GM13977 (cell line): ENCODE measurements at regions not wholly inside any gene's neighbourhood (a gene's known extent, or its start where the extent isn't known, plus 50 kb on each side); places are given as distances from the start of the nearest gene placed in this dataset.

Source experiments
- DNase-seq: peaks from one replicate; pipeline ENCODE4 v3.0.0; 2012; ENCODE audit warnings: low spot score
- CTCF ChIP-seq: IDR thresholded peaks from 2 replicates; pipeline ENCODE4 v1.5.1; 2012; ENCODE audit warnings: mild to moderate bottlenecking, control low read depth; ENCODE audit not compliant: insufficient read depth; ENCODE audit errors: extremely low read depth, missing control alignments
- in situ Hi-C: fragments of 300-500 bp; cut with MboI; formaldehyde crosslinking; loops from one replicate; pipeline ENCODE4 v1.12.0; 2022; ENCODE audit warnings: low sequenced_read_pairs, low pct_unique_long_range_greater_than_20kb, mixed read lengths, inconsistent platforms; ENCODE audit not compliant: unreplicated experiment

- no peak for DNase-seq
- TF ChIP-seq CTCF = no peak
- in situ Hi-C loops = no loop called here
Observed at GRCh38 chr10:131792809-131793208, 108.0 kb upstream of the PPP2R2D start.

GRCh38 chr10:131795761-131796160 is 105.0 kb upstream of the PPP2R2D start:
- in situ Hi-C loops = no loop called here
- TF ChIP-seq CTCF = no peak
- DNase-seq = no peak

GRCh38 chr10:131797626-131798025 is 103.2 kb upstream of the PPP2R2D start:
- in situ Hi-C loops = no loop called here
- DNase-seq = no peak
- TF ChIP-seq CTCF = no peak

- in situ Hi-C loops = no loop called here
- no peak for DNase-seq
- no peak for TF ChIP-seq CTCF
Observed at GRCh38 chr10:131799429-131799828, 101.4 kb upstream of the PPP2R2D start.

- DNase-seq = no peak
- no peak for TF ChIP-seq CTCF
- in situ Hi-C loops = no loop called here
Observed at GRCh38 chr10:131802156-131802915, 98.5 kb upstream of the PPP2R2D start.

- TF ChIP-seq CTCF = no peak
- no peak for DNase-seq
- in situ Hi-C loops = no loop called here
Observed at GRCh38 chr10:131802996-131803395, 97.8 kb upstream of the PPP2R2D start.

- no peak for DNase-seq
- no peak for TF ChIP-seq CTCF
- in situ Hi-C loops = no loop called here
Observed at GRCh38 chr10:131803860-131804425, 96.9 kb upstream of the PPP2R2D start.
